ENCODE measurements at regions not wholly inside any gene's neighbourhood (a gene's known extent, or its start where the extent isn't known, plus 50 kb on each side); places are given as distances from the start of the nearest gene placed in this dataset.

DNA sequence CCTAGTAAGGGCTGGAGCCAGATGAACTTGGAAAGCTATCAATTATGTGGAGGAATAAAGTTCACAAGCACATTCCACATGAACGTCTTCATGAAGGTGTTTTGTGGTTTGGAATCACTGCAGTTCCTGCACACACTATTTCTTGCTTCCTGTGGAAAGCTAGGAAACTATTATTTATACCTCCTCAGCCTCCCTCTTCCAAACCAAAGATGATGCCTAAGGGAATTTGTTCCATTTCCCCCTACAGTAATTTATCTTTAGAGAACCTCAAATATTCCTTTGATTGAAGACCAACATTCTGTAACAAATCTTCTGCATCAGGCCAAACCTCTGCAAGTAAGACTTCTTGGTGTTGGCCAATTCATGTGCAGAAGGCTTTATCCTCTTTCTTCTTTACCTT is 115.8 kb upstream of the ARHGAP20 start:
- CTCF ChIA-PET: no interaction called here
- H3K4me1 ChIP-seq (ENCODE audit: control insufficient read depth, insufficient read depth, low read length): no peaks in the 10 kb centered on the region
- H3K9me3 ChIP-seq (ENCODE audit: control insufficient read depth, insufficient read depth, low read depth, low read length): no peaks in the 10 kb centered on the region
- TF ChIP-seq ZNF785 (tag by site-specific recombination; IDR thresholded peaks at IDR 0.05) (no peak), ZNF37A (tag by site-specific recombination; IDR thresholded peaks at IDR 0.05) (no peak), ZNF777 (tag by site-specific recombination; IDR thresholded peaks at IDR 0.05; ENCODE audit: borderline replicate concordance) (no peak), ZNF664 (tag by site-specific recombination; IDR thresholded peaks at IDR 0.05) (no peak), ZEB2 (tag by site-specific recombination; IDR thresholded peaks at IDR 0.05) (no peak), ZNF138 (tag by site-specific recombination; IDR thresholded peaks at IDR 0.05; ENCODE audit: borderline replicate concordance) (no peak), KLF16 (tag by site-specific recombination; IDR thresholded peaks at IDR 0.05) (no peak), ZXDB (tag by site-specific recombination; IDR thresholded peaks at IDR 0.05) (no peak), ZNF629 (tag by site-specific recombination; IDR thresholded peaks at IDR 0.05) (no peak), ZNF223 (tag by site-specific recombination; IDR thresholded peaks at IDR 0.05) (no peak), ZNF548 (tag by site-specific recombination; IDR thresholded peaks at IDR 0.05) (no peak), ZBTB20 (tag by site-specific recombination; IDR thresholded peaks at IDR 0.05) (no peak), ZNF214 (tag by site-specific recombination; IDR thresholded peaks at IDR 0.05; ENCODE audit: borderline replicate concordance) (no peak), ZNF514 (tag by site-specific recombination; IDR thresholded peaks at IDR 0.05) (no peak), ZNF146 (tag by site-specific recombination; IDR thresholded peaks at IDR 0.05) (no peak)
- TF ChIP-seq, protein P1, sequence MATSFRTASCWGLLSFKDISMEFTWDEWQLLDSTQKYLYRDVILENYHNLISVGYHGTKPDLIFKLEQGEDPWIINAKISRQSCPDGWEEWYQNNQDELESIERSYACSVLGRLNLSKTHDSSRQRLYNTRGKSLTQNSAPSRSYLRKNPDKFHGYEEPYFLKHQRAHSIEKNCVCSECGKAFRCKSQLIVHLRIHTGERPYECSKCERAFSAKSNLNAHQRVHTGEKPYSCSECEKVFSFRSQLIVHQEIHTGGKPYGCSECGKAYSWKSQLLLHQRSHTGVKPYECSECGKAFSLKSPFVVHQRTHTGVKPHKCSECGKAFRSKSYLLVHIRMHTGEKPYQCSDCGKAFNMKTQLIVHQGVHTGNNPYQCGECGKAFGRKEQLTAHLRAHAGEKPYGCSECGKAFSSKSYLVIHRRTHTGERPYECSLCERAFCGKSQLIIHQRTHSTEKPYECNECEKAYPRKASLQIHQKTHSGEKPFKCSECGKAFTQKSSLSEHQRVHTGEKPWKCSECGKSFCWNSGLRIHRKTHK (tag by site-specific recombination; IDR thresholded peaks at IDR 0.05): no peak
- TF ChIP-seq, protein P2, sequence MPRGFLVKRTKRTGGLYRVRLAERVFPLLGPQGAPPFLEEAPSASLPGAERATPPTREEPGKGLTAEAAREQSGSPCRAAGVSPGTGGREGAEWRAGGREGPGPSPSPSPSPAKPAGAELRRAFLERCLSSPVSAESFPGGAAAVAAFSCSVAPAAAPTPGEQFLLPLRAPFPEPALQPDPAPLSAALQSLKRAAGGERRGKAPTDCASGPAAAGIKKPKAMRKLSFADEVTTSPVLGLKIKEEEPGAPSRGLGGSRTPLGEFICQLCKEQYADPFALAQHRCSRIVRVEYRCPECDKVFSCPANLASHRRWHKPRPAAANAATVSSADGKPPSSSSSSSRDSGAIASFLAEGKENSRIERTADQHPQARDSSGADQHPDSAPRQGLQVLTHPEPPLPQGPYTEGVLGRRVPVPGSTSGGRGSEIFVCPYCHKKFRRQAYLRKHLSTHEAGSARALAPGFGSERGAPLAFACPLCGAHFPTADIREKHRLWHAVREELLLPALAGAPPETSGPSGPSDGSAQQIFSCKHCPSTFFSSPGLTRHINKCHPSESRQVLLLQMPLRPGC (tag by site-specific recombination; IDR thresholded peaks at IDR 0.05): no peak
- TF ChIP-seq, protein P3, sequence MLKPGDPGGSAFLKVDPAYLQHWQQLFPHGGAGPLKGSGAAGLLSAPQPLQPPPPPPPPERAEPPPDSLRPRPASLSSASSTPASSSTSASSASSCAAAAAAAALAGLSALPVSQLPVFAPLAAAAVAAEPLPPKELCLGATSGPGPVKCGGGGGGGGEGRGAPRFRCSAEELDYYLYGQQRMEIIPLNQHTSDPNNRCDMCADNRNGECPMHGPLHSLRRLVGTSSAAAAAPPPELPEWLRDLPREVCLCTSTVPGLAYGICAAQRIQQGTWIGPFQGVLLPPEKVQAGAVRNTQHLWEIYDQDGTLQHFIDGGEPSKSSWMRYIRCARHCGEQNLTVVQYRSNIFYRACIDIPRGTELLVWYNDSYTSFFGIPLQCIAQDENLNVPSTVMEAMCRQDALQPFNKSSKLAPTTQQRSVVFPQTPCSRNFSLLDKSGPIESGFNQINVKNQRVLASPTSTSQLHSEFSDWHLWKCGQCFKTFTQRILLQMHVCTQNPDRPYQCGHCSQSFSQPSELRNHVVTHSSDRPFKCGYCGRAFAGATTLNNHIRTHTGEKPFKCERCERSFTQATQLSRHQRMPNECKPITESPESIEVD (tag by site-specific recombination; IDR thresholded peaks at IDR 0.05): no peak
- no peak overlapping the region for H3K27ac ChIP-seq (ENCODE audit: extremely low read depth, low read depth, low read length)
- H3K36me3 ChIP-seq (ENCODE audit: control insufficient read depth in 2 of 2, insufficient read depth in 1 of 2, low read length in 2 of 2): no peaks in the 10 kb centered on the region
- POLR2A ChIA-PET: no interaction called here
- H3K4me3 ChIP-seq (ENCODE audit: low read depth, low read length): no peak overlapping the region

DNA sequence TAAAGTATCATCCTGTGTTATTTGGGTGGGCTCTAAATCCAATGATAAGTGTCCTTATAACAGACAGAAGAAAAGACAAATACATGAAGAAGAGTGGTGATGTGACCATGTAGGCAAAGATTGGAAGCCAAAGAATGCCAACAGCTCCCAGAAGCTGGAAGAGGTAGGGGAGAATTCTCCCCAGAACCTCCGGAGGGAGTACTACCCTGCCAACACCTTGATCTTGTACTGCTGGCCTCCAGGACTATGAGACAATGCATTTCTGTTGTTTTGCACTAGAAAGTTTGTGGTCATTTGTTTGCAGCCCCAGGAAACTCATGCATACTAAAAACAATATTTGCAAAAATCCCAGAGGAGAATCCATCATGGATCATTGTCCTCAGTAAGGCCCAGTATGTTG is 115.0 kb upstream of the ARHGAP20 start:
- ChIA-PET POLR2A (no interaction called here), CTCF (interaction anchor here (0.5 kb wide), 1 partner anchor 716 kb away, joined by 3 read pairs; no protein-coding TSS in a partner anchor)
- no peaks in the 10 kb centered on the region for H3K9me3 ChIP-seq (ENCODE audit: control insufficient read depth, insufficient read depth, low read depth, low read length)
- no peaks in the 10 kb centered on the region for H3K4me1 ChIP-seq (ENCODE audit: control insufficient read depth, insufficient read depth, low read length)
- no peaks in the 10 kb centered on the region for H3K36me3 ChIP-seq (ENCODE audit: control insufficient read depth in 2 of 2, insufficient read depth in 1 of 2, low read length in 2 of 2)
- no peak overlapping the region for H3K27ac ChIP-seq (ENCODE audit: extremely low read depth, low read depth, low read length)
- H3K4me3 ChIP-seq (ENCODE audit: low read depth, low read length): no peak overlapping the region
- TF ChIP-seq ZIC2 (tag by site-specific recombination; IDR thresholded peaks at IDR 0.05): no peak
- TF ChIP-seq ZNF623 (tag by site-specific recombination; IDR thresholded peaks at IDR 0.05): no peak
- no peak for TF ChIP-seq ZNF133 (tag by site-specific recombination; IDR thresholded peaks at IDR 0.05)
- no peak for TF ChIP-seq ZNF658 (tag by site-specific recombination; IDR thresholded peaks at IDR 0.05)
- TF ChIP-seq KLF7 (tag by site-specific recombination; IDR thresholded peaks at IDR 0.05; ENCODE audit: borderline replicate concordance): no peak
- no peak for TF ChIP-seq ZNF510 (tag by site-specific recombination; IDR thresholded peaks at IDR 0.05; ENCODE audit: insufficient replicate concordance)
- no peak for TF ChIP-seq ZNF701 (tag by site-specific recombination; IDR thresholded peaks at IDR 0.05)
- TF ChIP-seq, protein P1 (tag by site-specific recombination; IDR thresholded peaks at IDR 0.05): no peak
- TF ChIP-seq SP7 (tag by site-specific recombination; IDR thresholded peaks at IDR 0.05): no peak
- TF ChIP-seq, protein P4, sequence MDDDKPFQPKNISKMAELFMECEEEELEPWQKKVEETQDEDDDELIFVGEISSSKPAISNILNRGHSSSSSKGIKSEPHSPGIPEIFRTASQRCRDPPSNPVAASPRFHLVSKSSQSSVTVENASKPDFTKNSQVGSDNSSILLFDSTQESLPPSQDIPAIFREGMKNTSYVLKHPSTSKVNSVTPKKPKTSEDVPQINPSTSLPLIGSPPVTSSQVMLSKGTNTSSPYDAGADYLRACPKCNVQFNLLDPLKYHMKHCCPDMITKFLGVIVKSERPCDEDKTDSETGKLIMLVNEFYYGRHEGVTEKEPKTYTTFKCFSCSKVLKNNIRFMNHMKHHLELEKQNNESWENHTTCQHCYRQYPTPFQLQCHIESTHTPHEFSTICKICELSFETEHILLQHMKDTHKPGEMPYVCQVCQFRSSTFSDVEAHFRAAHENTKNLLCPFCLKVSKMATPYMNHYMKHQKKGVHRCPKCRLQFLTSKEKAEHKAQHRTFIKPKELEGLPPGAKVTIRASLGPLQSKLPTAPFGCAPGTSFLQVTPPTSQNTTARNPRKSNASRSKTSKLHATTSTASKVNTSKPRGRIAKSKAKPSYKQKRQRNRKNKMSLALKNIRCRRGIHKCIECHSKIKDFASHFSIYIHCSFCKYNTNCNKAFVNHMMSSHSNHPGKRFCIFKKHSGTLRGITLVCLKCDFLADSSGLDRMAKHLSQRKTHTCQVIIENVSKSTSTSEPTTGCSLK (tag by site-specific recombination; IDR thresholded peaks at IDR 0.05): no peak
- no peak for TF ChIP-seq ZNF175 (tag by site-specific recombination; IDR thresholded peaks at IDR 0.05)
